ENCODE measurements at regions not wholly inside any gene's neighbourhood (a gene's known extent, or its start where the extent isn't known, plus 50 kb on each side); places are given as distances from the start of the nearest gene placed in this dataset.

- ATAC-seq: no peak
- TF ChIP-seq CTCF (IDR thresholded peaks at IDR 0.05): no peak
These were observed 103.1 kb upstream of the TEX13D start for GRCh38 chrX:124229374-124229773.

GRCh38 chrX:124230655-124231450 is 101.6 kb upstream of the TEX13D start:
- H3K9me3 ChIP-seq: no peaks in the 10 kb centered on the region
- H3K4me1 ChIP-seq: no peaks in the 10 kb centered on the region
- DNase-seq (no peak), ATAC-seq (no peak)
- TF ChIP-seq CTCF (IDR thresholded peaks at IDR 0.05): no peak
- intact Hi-C loops (cut with DNase I): no loop called here
- no peak overlapping the region for H3K4me3 ChIP-seq
- no peak overlapping the region for H3K27ac ChIP-seq
- H3K27me3 ChIP-seq (ENCODE audit: low read depth): no peaks in the 10 kb centered on the region
- no peaks in the 10 kb centered on the region for H3K36me3 ChIP-seq

More at GRCh38 chrX:124229374-124229773, 103.1 kb upstream of the TEX13D start:
- H3K36me3 ChIP-seq: no peaks in the 10 kb centered on the region
- H3K27me3 ChIP-seq (ENCODE audit: low read depth): no peaks in the 10 kb centered on the region
- DNase-seq: no peak
- H3K4me3 ChIP-seq: no peak overlapping the region
- no peak overlapping the region for H3K27ac ChIP-seq
- H3K9me3 ChIP-seq: no peaks in the 10 kb centered on the region
- no peaks in the 10 kb centered on the region for H3K4me1 ChIP-seq
- intact Hi-C loops (cut with DNase I): no loop called here

- H3K4me1 ChIP-seq: no peaks in the 10 kb centered on the region
- H3K4me3 ChIP-seq: no peak overlapping the region
- intact Hi-C loops (cut with DNase I): no loop called here
- no peak for DNase-seq
- no peak overlapping the region for H3K27ac ChIP-seq
- no peaks in the 10 kb centered on the region for H3K36me3 ChIP-seq
- no peak for TF ChIP-seq CTCF (IDR thresholded peaks at IDR 0.05)
- ATAC-seq: no peak
- no peaks in the 10 kb centered on the region for H3K9me3 ChIP-seq
- no peaks in the 10 kb centered on the region for H3K27me3 ChIP-seq (ENCODE audit: low read depth)
These were observed 101.1 kb upstream of the TEX13D start for GRCh38 chrX:124231451-124231759.

GRCh38 chrX:124232523-124233201 is 99.8 kb upstream of the TEX13D start:
- no peaks in the 10 kb centered on the region for H3K36me3 ChIP-seq
- no peak overlapping the region for H3K27ac ChIP-seq
- H3K4me1 ChIP-seq: no peaks in the 10 kb centered on the region
- intact Hi-C loops (cut with DNase I): no loop called here
- H3K4me3 ChIP-seq: no peak overlapping the region
- DNase-seq (no peak), ATAC-seq (no peak)
- no peaks in the 10 kb centered on the region for H3K27me3 ChIP-seq (ENCODE audit: low read depth)
- H3K9me3 ChIP-seq: no peaks in the 10 kb centered on the region
- no peak for TF ChIP-seq CTCF (IDR thresholded peaks at IDR 0.05)

- Histone ChIP-seq H3K27me3 (ENCODE audit: low read depth) (no peaks in the 10 kb centered on the region), H3K36me3 (no peaks in the 10 kb centered on the region), H3K27ac (no peak overlapping the region), H3K4me3 (no peak overlapping the region), H3K4me1 (no peaks in the 10 kb centered on the region), H3K9me3 (no peaks in the 10 kb centered on the region)
- no peak for TF ChIP-seq CTCF (IDR thresholded peaks at IDR 0.05)
- intact Hi-C loops (cut with DNase I): no loop called here
- DNase-seq: no peak
- ATAC-seq: no peak
These were observed 98.1 kb upstream of the TEX13D start for GRCh38 chrX:124234348-124234747.

All from lower lobe of right lung (tissue), 2 donors.